Ovary (tissue), 7 donors: ENCODE measurements at regions not wholly inside any gene's neighbourhood (a gene's known extent, or its start where the extent isn't known, plus 50 kb on each side); places are given as distances from the start of the nearest gene placed in this dataset.

Experiments
- DNase-seq, 5 donors: peaks; one replicate each; pipeline ENCODE4 v3.0.0-alpha.2; 2019 to 2020
- H3K27ac ChIP-seq, 2 donors: fragments of 200-600 bp; one replicate each; pipeline versions ENCODE4 v1.5.1 to v1.8.0; 2019 to 2022
- H3K27me3 ChIP-seq: fragments of 200-600 bp; one replicate; pipeline ENCODE4 v1.8.0; 2022
- H3K36me3 ChIP-seq: fragments of 200-600 bp; sonication (generic); one replicate; pipeline ENCODE4 v1.5.1; 2019
- H3K4me1 ChIP-seq: one replicate; pipeline ENCODE4 v1.8.1; 2013; ENCODE audit warnings: mild to moderate bottlenecking, moderate library complexity; ENCODE audit not compliant: insufficient read depth
- H3K4me3 ChIP-seq: fragments of 200-600 bp; sonication (generic); one replicate; pipeline ENCODE4 v1.5.1; 2017
- H3K9me3 ChIP-seq, 2 donors: fragments of 200-600 bp in 1 of 2; sonication (generic) in 1 of 2; one replicate each; pipeline versions ENCODE4 v1.5.1 to v1.8.1; 2013 to 2019; ENCODE audit warnings: mild to moderate bottlenecking in 1 of 2, moderate library complexity in 1 of 2
- CTCF ChIP-seq, 3 donors: fragments of 450-650 bp in 2 of 3; fragments of 200-600 bp in 1 of 3; IDR thresholded peaks; one replicate each; pipeline versions ENCODE4 v1.5.1 to v1.8.0; 2016 to 2022; ENCODE audit warnings: antibody characterized with exemption in 3 of 3, mild to moderate bottlenecking in 1 of 3
- EP300 ChIP-seq: sonication (generic); formaldehyde crosslinking; IDR thresholded peaks from one replicate; pipeline ENCODE4 v1.6.1; 2017; ENCODE audit warnings: antibody characterized with exemption
- POLR2A ChIP-seq: fragments of 450-650 bp; IDR thresholded peaks from one replicate; pipeline ENCODE4 v1.6.1; 2017; ENCODE audit warnings: antibody characterized with exemption, mild to moderate bottlenecking, moderate library complexity
- WGBS, 3 donors: extraction: QIAGEN DNeasy Blood & Tissue Kit in 1 of 3; methylation state at CpG; one replicate each; pipeline versions ENCODE4 v1.1.5 to v1.1.7; 2013 to 2017; 5-methylcytosine and 5-hydroxymethylcytosine counted together
- intact Hi-C, 4 donors: fragments of 100-400 bp; cut with DNase I; formaldehyde crosslinking; loops; one replicate each; pipeline versions ENCODE4 v1.11.0 to v1.15.1; 2022 to 2023
- donor health status: DM: no; HTN: no; CAD: no; lungs with moderate emphysema.
- donor health status: DM: no; HTN: no; CAD: no.
- donor health status: Bipolar disorder and iron deficiency.
- donor health status: DM: no; HTN: no; CAD: no.
- donor health status: DM: yes; HTN: yes; CAD: no.

- no peaks in the 10 kb centered on the region for H3K27me3 ChIP-seq
- no peaks in the 10 kb centered on the region for H3K4me1 ChIP-seq
- H3K4me3 ChIP-seq, result no peak overlapping the region
- H3K9me3 ChIP-seq, result no peaks in the 10 kb centered on the region
- no peaks in the 10 kb centered on the region for H3K36me3 ChIP-seq
- no peak overlapping the region for H3K27ac ChIP-seq
- 89 to 94% (median 90%) methylated on average over 2 of the region's 2 CpGs for WGBS, 3 donors
- no peak for TF ChIP-seq POLR2A
- TF ChIP-seq CTCF (IDR thresholded peaks at IDR 0.05), result no peak
- TF ChIP-seq EP300, result no peak
- intact Hi-C loops, result no loop called here
- no peak for DNase-seq
Observed at GRCh38 chr1:238568735-238569134, 678.0 kb upstream of the ZP4 start.

GRCh38 chr1:238562341-238562740, 671.6 kb upstream of the ZP4 start:
- Histone ChIP-seq H3K4me1 (no peaks in the 10 kb centered on the region), H3K27ac (no peak overlapping the region), H3K4me3 (no peak overlapping the region), H3K9me3 (no peaks in the 10 kb centered on the region), H3K27me3 (no peaks in the 10 kb centered on the region), H3K36me3 (no peaks in the 10 kb centered on the region)
- intact Hi-C loops, result no loop called here
- WGBS, 3 donors, result 0 to 14% (median 3%) methylated on average over 1 of the region's 1 CpG
- no peak for TF ChIP-seq POLR2A
- TF ChIP-seq EP300, result no peak
- TF ChIP-seq CTCF (IDR thresholded peaks at IDR 0.05), result no peak
- no peak for DNase-seq

GRCh38 chr1:238558746-238559145, 668.0 kb upstream of the ZP4 start:
- Histone ChIP-seq H3K36me3 (no peaks in the 10 kb centered on the region), H3K4me3 (no peak overlapping the region), H3K27ac (no peak overlapping the region), H3K4me1 (no peaks in the 10 kb centered on the region), H3K9me3 (no peaks in the 10 kb centered on the region), H3K27me3 (no peaks in the 10 kb centered on the region)
- WGBS, 3 donors, result 91 to 96% (median 94%) methylated on average over 2 of the region's 2 CpGs
- intact Hi-C loops, result no loop called here
- TF ChIP-seq EP300 (no peak), CTCF (IDR thresholded peaks at IDR 0.05) (no peak), POLR2A (no peak)
- no peak for DNase-seq

- WGBS, 3 donors, result 67 to 74% (median 73%) methylated on average over 4 of the region's 4 CpGs
- no peak for DNase-seq
- no peaks in the 10 kb centered on the region for H3K27me3 ChIP-seq
- no peaks in the 10 kb centered on the region for H3K4me1 ChIP-seq
- intact Hi-C loops, result no loop called here
- H3K9me3 ChIP-seq, result no peaks in the 10 kb centered on the region
- no peaks in the 10 kb centered on the region for H3K36me3 ChIP-seq
- no peak overlapping the region for H3K4me3 ChIP-seq
- no peak overlapping the region for H3K27ac ChIP-seq
- TF ChIP-seq CTCF (IDR thresholded peaks at IDR 0.05), result no peak
- no peak for TF ChIP-seq EP300
- no peak for TF ChIP-seq POLR2A
Observed at GRCh38 chr1:238558156-238558555, 667.4 kb upstream of the ZP4 start.

GRCh38 chr1:238552271-238552670, 661.5 kb upstream of the ZP4 start:
- Histone ChIP-seq H3K9me3 (no peaks in the 10 kb centered on the region), H3K36me3 (no peaks in the 10 kb centered on the region), H3K27ac (no peak overlapping the region), H3K4me3 (no peak overlapping the region), H3K4me1 (no peaks in the 10 kb centered on the region), H3K27me3 (no peaks in the 10 kb centered on the region)
- DNase-seq, result no peak
- intact Hi-C loops, result no loop called here
- TF ChIP-seq POLR2A (no peak), EP300 (no peak), CTCF (IDR thresholded peaks at IDR 0.05) (no peak)
- 18 to 44% (median 23%) methylated on average over 8 of the region's 8 CpGs for WGBS, 3 donors
